Right ventricle myocardium inferior (tissue), 1 donor: ENCODE measurements at regions not wholly inside any gene's neighbourhood (a gene's known extent, or its start where the extent isn't known, plus 50 kb on each side); places are given as distances from the start of the nearest gene placed in this dataset.
"Not testable (repeated sequence)": the region's sequence is repeated elsewhere in the genome, so short reads cannot be mapped to it uniquely, and the experiment has no call there.

Source experiments
- ATAC-seq: fragments of 200-7000 bp; cut with Tn5 transposase; one replicate; pipeline ENCODE4 v1.9.1; 2020; ENCODE audit warnings: mild to moderate bottlenecking, moderate library complexity
- DNase-seq: peaks from one replicate; pipeline ENCODE4 v3.0.0; 2021; ENCODE audit errors: missing footprints
- intact Hi-C: fragments of 100-400 bp; cut with DNase I; formaldehyde crosslinking; loops from one replicate; pipeline ENCODE4 v1.11.0; 2022
- donor health status: DM: no; HTN: yes; CAD: no; lungs with severe emphysema.

DNA sequence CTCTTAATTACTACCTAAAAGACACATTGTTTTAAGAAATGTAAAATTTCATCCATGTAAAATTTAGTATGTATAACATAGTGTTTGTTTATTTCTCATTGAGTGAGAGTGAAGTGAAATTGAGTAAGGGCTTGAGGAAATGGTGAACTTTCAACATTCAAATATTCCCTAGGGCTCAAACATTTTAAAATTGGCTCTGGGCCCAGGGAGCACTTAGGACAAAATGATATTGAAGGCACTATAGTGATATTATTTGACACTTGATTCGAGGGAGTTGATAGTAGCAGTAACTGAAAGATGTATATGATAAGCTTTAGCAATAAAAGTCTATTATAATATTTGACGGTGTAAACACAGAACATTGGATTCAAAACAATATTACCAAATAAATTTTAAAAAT, 1244.0 kb upstream of the TENM3 start:
- no peak for ATAC-seq
- intact Hi-C loops: no loop called here
- no peak for DNase-seq

DNA sequence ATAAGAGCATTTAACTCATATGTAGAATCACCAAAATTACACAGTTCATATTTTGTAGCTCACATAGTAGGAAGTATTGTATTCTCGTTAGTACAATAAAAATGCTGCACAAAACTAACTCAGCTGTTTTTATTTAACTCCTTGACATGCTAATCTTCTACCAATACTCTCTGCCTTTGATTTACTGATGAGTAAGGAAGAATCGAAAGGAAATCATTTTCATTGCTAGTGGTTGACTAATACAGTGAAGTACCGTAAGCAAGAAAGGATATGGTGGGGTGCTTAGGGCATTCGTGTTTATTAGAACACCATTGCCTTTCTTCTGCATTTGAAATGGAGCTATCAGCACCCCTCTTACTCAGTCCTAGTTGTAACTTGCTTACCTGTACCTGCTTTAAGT, 1239.1 kb upstream of the TENM3 start:
- intact Hi-C loops: no loop called here

DNA sequence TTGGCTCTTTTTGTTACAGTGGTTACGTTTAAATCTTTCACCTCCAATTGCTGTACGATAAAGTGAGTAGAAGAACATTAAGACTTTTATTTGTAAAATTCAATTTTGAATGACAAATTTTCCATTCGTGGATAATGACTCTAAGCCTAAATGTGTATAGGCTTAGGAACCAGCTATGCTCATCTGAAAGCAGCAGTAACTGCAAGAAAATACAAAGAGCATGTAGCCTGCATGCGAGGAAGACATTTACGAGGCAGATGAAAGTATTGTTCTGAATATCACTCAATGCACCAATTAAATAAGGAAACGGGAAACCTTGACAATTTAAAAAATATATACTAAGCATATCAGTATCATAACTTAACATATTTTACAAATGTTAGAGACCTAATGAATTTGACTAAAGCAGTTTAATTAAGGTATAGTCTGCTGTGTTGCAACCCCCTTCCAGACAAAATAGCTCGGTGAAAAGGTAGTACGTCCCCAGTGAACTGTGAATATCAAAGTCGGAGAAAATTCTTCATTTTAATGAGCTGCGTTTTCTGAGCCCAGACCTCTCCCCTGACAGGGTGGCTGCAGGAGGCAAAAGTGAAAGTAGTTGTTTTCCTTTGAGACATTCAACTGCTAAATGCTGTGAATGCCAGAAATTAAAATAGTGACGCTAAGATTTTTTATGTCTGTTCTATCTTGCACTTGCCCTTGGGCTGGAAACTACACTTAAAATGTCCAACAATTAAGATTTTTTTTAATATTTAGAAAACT, 1236.5 kb upstream of the TENM3 start:
- ATAC-seq (no peak), DNase-seq (no peak)
- intact Hi-C loops: no loop called here

More for the DNA sequence above, 1239.1 kb upstream of the TENM3 start:
- ATAC-seq (no peak), DNase-seq (no peak)

DNA sequence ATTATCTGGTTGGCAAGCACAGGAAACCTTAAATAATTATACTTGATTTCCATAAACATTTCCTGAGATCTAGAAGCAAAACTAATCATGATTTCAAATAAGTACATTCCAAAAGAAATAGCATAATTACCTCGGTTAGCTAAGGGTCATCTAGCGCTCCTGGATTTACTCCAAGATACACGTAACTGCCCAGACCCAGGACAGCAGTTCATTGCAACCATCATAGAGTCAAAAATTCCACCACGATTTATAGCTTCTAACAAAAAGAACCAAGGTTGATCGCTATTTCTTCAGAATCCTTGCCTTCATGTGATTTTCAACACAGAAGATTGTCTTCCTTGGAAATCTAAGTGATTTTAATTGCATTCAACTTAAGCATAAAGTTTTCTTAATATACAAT, 1235.5 kb upstream of the TENM3 start:
- ATAC-seq (no peak), DNase-seq (no peak)
- intact Hi-C loops: no loop called here

DNA sequence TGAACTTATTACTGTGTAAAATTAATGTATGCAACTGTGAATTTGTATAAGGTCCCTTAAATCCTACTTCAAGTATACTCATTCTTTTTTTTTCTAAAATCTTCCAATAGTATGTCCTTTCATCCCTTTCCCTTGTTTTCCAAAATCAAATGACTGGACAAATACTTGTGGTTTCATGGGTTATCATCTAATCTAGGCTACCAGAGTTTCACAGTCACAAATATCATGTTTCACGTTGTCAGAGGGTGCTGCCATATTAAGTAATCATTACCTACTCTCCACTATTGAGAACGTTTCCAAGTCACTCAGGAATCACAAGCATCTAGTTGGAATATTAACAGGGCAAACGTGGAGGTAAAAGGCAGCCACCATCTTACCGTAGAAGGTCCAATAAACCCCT, 1235.0 kb upstream of the TENM3 start:
- DNase-seq: no peak
- ATAC-seq: no peak
- intact Hi-C loops: no loop called here

DNA sequence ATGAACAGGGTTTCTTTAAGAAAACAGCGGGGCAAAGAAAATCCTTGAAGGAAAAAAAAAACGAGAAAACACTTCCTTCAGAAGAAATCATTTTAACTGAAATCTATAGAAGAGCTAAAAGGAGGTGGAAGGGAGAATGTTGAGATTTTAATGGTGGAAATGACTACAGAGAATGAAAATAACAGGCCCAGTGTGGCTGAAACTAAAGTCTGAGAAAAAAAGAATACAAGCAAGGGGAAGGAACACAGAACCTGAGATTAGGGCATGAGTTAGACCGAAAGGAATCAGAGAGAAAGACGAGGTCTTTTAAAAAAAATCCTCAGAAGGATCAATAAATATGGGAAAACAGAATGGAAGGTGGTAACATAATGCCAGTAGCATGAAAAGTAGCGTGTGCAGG, 1230.0 kb upstream of the TENM3 start:
- intact Hi-C loops: no loop called here
- DNase-seq (no peak), ATAC-seq (no peak)

DNA sequence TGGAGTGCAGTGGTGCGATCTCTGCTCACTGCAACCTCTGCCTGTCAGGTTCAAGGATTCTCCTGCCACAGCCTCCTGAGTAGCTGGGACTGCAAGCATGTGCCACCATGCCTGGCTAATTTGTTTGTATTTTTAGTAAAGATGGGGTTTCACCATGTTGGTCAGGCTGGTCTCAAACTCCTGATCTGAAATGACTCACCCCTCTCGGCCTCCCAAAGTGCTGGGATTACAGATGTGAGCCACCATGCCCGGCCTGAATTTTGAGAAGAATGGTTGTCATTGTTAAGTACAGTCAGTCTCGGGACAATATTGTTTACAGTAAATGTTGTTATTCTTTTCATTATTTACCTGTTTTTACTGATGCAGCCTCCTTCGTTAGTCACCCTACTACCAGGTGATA, 1226.2 kb upstream of the TENM3 start:
- intact Hi-C loops: no loop called here
- DNase-seq: no peak
- ATAC-seq: no peak

DNA sequence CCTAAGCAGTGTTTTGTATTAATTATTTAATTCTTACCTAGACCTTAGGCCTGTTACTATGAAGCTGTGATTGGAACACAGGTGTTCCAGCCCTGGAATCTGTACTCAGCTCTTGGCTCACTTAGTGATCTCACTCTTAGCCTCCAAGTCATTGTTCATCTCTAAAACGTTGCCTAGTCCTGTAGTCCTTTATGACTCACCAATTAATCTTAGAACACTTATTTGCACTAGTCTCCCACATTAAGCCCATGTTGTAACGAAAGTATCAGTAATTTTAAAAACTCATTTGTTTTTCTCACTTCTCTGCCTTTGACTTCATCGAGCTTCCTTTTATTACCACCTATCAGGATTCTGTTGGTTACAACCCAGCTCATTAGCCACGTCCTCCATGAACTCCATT, 1224.7 kb upstream of the TENM3 start:
- ATAC-seq: no peak
- DNase-seq: no peak
- intact Hi-C loops: no loop called here

DNA sequence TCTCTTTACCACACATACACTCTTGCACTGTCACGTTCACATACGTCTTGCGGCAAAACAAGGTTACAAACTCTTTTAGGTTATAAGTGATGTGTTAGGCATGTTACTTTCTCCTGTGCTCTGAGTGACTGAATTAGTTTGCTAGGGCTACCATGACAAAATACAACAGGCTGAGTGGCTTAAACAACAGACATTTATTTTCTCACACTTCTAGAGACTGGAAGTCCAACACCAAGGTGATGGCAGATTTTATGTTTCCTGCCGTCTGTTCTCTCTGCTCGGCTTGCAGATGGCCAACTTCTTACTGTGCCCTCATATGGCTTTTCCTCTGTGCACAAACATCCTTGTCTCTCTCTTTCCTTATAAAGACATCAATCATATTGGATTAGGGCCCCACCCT, 1224.3 kb upstream of the TENM3 start:
- DNase-seq (no peak), ATAC-seq (no peak)
- intact Hi-C loops: no loop called here

DNA sequence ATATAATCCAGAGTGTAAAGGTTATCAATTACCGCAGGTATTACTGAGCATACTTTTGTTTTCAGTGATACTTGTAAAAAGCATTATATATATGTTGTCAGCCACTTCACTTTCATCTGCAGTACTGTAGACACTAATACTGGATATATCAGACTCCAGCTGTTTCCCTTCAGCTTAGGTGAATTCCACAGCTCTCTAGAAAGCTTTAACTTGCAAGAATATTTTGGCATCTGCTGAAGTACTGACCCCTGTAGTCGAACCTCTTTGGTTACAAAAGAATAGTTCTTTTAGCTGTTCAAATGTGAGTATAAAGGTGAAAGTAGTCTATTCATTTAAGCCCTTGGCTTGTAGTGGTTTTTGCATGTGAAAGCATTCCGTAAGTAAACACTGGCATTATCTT, 1222.7 kb upstream of the TENM3 start:
- ATAC-seq: no peak
- intact Hi-C loops: no loop called here
- DNase-seq: no peak

DNA sequence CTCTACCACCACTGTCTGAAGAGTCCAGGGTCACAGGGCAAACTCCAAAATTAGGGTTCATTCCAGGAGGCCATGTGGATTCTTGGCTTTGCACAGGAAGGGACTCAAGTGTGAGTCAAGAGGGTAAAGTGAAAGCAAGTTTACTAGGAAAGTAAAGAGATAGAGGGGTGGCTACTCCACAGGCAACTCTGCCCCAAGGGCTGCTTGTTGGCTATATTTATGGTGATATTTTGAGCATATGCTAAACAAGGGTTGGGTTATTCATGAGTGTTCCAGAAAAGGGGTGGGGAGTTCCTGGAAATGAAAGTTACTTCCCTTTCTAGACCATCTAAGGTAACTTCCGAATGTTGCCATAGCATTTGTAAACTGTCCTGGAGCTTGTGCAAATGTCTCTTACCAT, 1222.0 kb upstream of the TENM3 start:
- DNase-seq: no peak
- ATAC-seq: no peak
- intact Hi-C loops: no loop called here

DNA sequence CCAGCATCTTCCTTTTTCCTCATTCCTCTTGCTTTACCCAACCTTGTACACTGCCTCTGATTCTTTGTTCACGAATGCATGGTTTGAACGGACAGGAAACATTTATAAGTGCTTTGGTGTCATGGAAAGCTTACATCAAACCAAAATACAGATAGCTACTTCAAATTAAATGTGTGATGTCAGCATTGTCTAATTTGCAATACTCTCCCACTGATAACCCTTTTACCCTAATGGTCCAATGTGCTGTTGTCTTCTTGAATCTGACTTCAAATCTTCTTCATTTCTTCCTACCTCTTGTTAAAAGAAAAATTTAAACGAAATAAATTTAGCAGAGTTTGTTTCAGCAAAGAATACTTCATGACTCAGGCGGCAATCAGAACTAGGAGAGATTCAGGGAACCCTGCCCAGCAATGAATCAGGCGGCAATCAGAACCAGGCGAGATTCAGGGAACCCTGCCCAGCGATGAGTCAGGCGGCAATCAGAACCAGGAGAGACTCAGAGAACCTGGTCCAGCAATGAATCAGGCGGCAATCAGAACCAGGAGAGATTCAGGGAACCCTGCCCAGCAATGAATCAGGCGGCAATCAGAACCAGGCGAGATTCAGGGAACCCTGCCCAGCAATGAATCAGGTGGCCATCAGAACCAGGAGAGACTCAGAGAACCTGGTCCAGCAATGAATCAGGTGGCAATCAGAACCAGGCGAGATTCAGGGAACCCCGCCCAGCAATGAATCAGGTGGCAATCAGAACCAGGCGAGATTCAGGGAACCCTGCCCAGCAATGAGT, 1212.9 kb upstream of the TENM3 start:
- ATAC-seq, intact Hi-C loops, DNase-seq: not testable (repeated sequence)

DNA sequence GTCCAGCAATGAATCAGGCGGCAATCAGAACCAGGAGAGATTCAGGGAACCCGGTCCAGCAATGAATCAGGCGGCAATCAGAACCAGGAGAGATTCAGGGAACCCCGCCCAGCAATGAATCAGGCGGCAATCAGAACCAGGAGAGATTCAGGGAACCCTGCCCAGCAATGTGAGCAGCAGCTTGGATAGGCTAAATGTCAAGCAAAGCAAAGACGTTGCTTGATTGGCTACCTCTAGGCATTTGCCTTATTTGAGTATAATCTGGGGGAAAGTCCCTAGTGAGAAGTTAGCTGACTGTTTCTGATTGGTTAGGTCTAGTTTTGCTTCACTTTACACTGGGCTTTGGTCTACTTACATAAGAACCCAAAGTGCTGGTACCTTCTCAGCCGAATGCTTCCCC, 1212.2 kb upstream of the TENM3 start:
- intact Hi-C loops: no loop called here
- no peak for ATAC-seq
- no peak for DNase-seq

DNA sequence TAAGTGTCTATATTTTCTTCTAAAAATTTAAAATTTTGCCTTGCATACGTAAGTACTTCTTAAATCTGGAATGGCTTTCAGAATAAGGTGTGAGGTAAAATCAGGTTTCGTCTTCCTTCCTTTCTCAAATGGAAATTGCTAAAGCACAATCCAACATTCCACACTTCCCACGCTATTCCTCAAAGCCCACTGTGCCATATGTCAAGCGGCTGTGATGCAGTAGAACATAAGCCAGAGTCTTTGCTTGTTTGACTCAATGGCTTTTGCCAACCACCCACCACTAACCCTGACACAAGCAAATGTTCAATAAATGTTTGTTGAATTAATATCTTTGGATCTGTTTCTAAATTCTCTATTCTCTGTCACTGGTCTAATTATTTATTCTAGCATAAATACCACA, 1199.7 kb upstream of the TENM3 start:
- no peak for DNase-seq
- no peak for ATAC-seq
- intact Hi-C loops: no loop called here

DNA sequence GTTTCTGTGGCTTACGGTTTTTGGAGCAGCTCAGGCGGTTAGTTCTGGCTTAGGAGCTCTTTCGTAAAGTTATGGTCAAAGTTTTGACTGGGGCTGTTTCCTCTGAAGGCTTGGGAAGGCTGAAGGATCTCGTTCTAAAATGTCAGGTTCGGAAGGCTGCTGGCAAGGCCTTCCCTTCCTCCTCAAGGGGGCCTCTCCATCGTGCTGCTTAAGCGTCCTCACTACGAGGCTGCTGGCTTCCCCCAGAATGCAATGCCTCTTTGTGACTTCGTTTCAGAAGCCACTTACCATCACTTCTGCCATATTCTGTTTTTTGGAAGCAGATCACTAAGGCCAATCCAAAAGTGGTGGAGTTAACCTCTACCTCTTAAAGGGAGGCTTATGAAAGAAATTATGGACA, 1196.4 kb upstream of the TENM3 start:
- DNase-seq (no peak), ATAC-seq (no peak)
- intact Hi-C loops: no loop called here

DNA sequence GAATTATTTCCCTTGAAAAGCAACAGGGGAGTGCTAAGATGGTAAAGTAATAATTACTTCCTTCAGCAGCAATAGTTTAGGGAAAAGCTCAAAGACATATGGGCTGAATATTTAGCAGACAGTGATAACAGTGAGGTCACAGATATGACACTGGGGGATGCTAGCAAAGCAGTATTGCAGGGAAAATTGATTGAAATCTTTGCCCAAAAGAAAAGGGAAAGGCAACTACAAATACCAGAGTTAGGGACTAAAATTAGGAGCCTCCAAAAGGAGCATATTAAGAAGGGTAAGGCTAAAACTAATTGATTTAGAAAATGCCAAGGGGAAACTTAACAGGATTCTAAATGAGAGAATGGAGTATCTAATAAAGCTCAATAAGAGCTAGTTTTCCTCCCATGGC, 1191.3 kb upstream of the TENM3 start:
- intact Hi-C loops: no loop called here
- DNase-seq (no peak), ATAC-seq (no peak)

DNA sequence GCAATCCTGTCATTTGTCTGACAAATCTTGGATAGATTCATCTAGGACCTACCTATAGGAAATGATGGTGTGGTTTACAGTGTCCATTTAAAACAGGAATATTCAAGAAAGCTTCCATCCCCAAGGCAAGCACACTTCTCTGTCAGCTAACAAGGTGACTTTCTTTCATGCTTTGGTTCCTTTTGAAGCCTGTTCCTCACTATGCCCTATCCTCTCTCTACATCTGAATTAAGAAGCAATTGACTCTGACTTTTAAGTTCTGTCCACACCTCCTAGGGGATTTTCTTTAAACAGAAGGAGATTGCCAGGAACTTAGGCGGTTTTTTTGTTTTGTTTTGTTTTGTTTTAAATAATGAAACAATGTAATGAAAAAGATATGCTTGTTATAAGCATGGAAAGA, 1181.4 kb upstream of the TENM3 start:
- ATAC-seq (no peak), DNase-seq (no peak)
- intact Hi-C loops: no loop called here

DNA sequence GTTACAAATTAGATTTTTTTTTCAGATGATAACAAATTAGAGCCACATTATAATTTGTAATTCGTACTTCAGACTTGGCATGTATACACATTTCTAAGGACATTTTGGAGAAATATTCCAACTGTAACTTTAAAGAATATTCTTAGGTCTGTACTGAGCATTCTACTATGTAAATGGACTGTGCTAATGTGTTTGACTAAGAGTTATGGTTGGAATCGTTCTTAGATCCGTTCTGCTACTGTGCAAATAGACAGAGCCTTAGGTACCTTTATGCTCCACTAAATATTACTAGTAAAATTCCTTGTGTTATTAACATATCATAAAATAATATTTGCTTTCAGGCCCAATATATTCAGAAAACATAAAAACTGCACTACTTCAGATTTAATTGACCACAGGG, 1180.0 kb upstream of the TENM3 start:
- no peak for ATAC-seq
- no peak for DNase-seq
- intact Hi-C loops: no loop called here

DNA sequence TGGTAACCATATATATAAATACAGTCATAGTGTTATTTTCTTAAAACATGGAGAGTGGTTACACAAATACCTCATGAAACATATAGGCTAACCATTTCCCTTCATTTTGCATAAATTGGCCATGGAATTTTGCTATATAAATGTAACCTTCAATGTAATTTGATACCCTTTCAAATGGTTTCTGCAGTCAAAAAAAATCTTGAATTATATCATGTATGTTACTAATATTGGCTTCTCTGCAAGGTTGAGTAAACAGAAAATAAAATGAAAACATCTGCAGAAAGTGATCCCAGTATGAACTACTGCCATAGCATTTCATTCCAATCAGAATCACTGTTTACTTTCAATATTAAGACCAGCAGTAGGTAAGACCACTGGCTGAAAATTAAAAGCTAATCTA, 1165.9 kb upstream of the TENM3 start:
- ATAC-seq (no peak), DNase-seq (no peak)
- intact Hi-C loops: no loop called here

DNA sequence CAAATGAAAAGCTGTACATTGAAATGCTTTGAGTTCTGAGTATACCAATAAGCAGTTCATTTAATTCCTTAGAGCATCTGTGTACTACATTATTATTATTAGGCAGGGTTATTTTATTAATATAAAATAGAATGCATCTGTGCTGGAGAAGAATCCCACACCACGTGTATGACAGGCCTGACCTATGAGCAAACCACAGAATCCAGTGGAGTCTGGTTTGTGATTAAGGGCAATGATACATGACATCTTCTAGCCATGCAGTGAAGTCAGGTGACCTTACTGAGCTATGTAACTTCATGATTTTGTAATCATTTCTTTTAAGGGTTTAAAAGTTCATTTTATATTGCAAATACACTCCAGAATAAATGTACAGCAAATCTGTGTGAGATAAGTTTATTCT, 1165.0 kb upstream of the TENM3 start:
- ATAC-seq (no peak), DNase-seq (no peak)
- intact Hi-C loops: no loop called here
